ENCODE measurements at regions not wholly inside any gene's neighbourhood (a gene's known extent, or its start where the extent isn't known, plus 50 kb on each side); places are given as distances from the start of the nearest gene placed in this dataset.

- H3K27ac ChIP-seq (ENCODE audit: insufficient read depth, low read depth, low read length): no peak overlapping the region
- CTCF ChIA-PET: interaction anchor here (0.6 kb wide), 1 partner anchor 8 kb away, joined by 4 read pairs; no protein-coding TSS in a partner anchor
- no peaks in the 10 kb centered on the region for H3K9me3 ChIP-seq (replicated peaks; ENCODE audit: control insufficient read depth, insufficient read depth, low read length)
Observed at GRCh38 chr2:155157065-155157464, 458.6 kb downstream of the KCNJ3 start.

More at GRCh38 chr2:155157065-155157464, 458.6 kb downstream of the KCNJ3 start:
- no TSS peak for BruUV-seq (replicated peaks)
- Histone ChIP-seq H3K27me3 (ENCODE audit: control insufficient read depth in 2 of 2, insufficient read depth in 2 of 2, low read length in 2 of 2) (no peaks in the 10 kb centered on the region), H3K4me2 (ENCODE audit: insufficient read depth, low read length) (no peak overlapping the region), H3K79me2 (ENCODE audit: control insufficient read depth, insufficient read depth, low read length) (no peaks in the 10 kb centered on the region), H3K9me1 (replicated peaks; ENCODE audit: control insufficient read depth, extremely low read depth, insufficient read depth, low read length) (no peaks in the 10 kb centered on the region), H3K4me1 (ENCODE audit: control insufficient read depth, extremely low read depth, insufficient read depth, low read length) (no peaks in the 10 kb centered on the region), H3K9ac (replicated peaks; ENCODE audit: extremely low read depth, insufficient read depth, low read length) (no peak overlapping the region), H3K4me3 (replicated peaks in 1 of 3; ENCODE audit: insufficient read depth in 1 of 3, low read depth in 1 of 3, low read length in 3 of 3) (no peak overlapping the region), H4K20me1 (replicated peaks; ENCODE audit: control insufficient read depth, extremely low read depth, insufficient read depth, low read length) (no peaks in the 10 kb centered on the region), H2AFZ (ENCODE audit: low read depth, low read length) (no peak overlapping the region), H3K36me3 (ENCODE audit: control insufficient read depth in 2 of 2, extremely low read depth in 1 of 2, insufficient read depth in 2 of 2, low read length in 2 of 2) (no peaks in the 10 kb centered on the region)
- POLR2A ChIA-PET: no interaction called here
- TF ChIP-seq POLR2A (IDR thresholded peaks at IDR 0.05; ENCODE audit: low read depth, low read length): no peak
- TF ChIP-seq MYC (IDR thresholded peaks at IDR 0.05; ENCODE audit: low read depth, low read length): no peak
- no peak for TF ChIP-seq EZH2 (IDR thresholded peaks at IDR 0.05; ENCODE audit: borderline replicate concordance, low read depth, low read length, severe bottlenecking)
- TF ChIP-seq POLR2AphosphoS5 (IDR thresholded peaks at IDR 0.05; ENCODE audit: insufficient read depth, low read depth, low read length): no peak
- TF ChIP-seq GATA2 (IDR thresholded peaks at IDR 0.05; ENCODE audit: insufficient read depth, insufficient read length, low read depth, low read length): no peak
- TF ChIP-seq FOS (IDR thresholded peaks at IDR 0.05; ENCODE audit: borderline replicate concordance, insufficient read depth, low read length): no peak
- TF ChIP-seq JUN (IDR thresholded peaks at IDR 0.05; ENCODE audit: borderline replicate concordance, insufficient read depth, insufficient read length, low read depth): no peak
- no peak for TF ChIP-seq CTCF (IDR thresholded peaks at IDR 0.05; ENCODE audit: extremely low read depth in 1 of 2, insufficient read depth in 1 of 2, low read depth in 1 of 2, low read length in 2 of 2)
- no peak for TF ChIP-seq MAX (IDR thresholded peaks at IDR 0.05; ENCODE audit: insufficient read depth, insufficient read length)
- no peak for DNase-seq (ENCODE audit: low read depth, low spot score)
- intact Hi-C loops (cut with micrococcal nuclease): no loop called here
- no peak for FAIRE-seq
- dilution Hi-C loops (cut with MboI; ENCODE audit: extremely low pct_ligation_motif_present, low sequenced_read_pairs): no loop called here
